Upper lobe of right lung (tissue), 1 donor: ENCODE measurements at regions not wholly inside any gene's neighbourhood (a gene's known extent, or its start where the extent isn't known, plus 50 kb on each side); places are given as distances from the start of the nearest gene placed in this dataset.

Source experiments
- ATAC-seq: fragments of 200-7000 bp; cut with Tn5 transposase; one replicate; pipeline ENCODE4 v1.9.1; 2020; ENCODE audit warnings: mild to moderate bottlenecking, moderate library complexity
- DNase-seq: peaks from one replicate; pipeline ENCODE4 v3.0.0-alpha.2; 2020
- H3K27ac ChIP-seq: fragments of 200-600 bp; one replicate; pipeline ENCODE4 v1.8.0; 2022
- H3K27me3 ChIP-seq: fragments of 200-600 bp; one replicate; pipeline ENCODE4 v1.8.0; 2022; ENCODE audit warnings: mild to moderate bottlenecking
- H3K36me3 ChIP-seq: fragments of 200-600 bp; one replicate; pipeline ENCODE4 v1.8.0; 2022
- H3K4me1 ChIP-seq: fragments of 200-600 bp; one replicate; pipeline ENCODE4 v1.8.0; 2022
- H3K4me3 ChIP-seq: fragments of 200-600 bp; one replicate; pipeline ENCODE4 v1.8.0; 2022; ENCODE audit warnings: mild to moderate bottlenecking
- H3K9me3 ChIP-seq: fragments of 200-600 bp; one replicate; pipeline ENCODE4 v1.8.0; 2022
- CTCF ChIP-seq: fragments of 200-600 bp; IDR thresholded peaks from one replicate; pipeline ENCODE4 v1.8.0; 2022; ENCODE audit warnings: antibody characterized with exemption
- intact Hi-C: fragments of 100-400 bp; cut with DNase I; formaldehyde crosslinking; loops from one replicate; pipeline ENCODE4 v1.11.0; 2022
- donor health status: DM: no; HTN: yes; CAD: no; lungs with severe emphysema.

GRCh38 chr4:1589098-1589497 lies 95.0 kb downstream of the FAM53A start:
- intact Hi-C loops: no loop called here

DNA sequence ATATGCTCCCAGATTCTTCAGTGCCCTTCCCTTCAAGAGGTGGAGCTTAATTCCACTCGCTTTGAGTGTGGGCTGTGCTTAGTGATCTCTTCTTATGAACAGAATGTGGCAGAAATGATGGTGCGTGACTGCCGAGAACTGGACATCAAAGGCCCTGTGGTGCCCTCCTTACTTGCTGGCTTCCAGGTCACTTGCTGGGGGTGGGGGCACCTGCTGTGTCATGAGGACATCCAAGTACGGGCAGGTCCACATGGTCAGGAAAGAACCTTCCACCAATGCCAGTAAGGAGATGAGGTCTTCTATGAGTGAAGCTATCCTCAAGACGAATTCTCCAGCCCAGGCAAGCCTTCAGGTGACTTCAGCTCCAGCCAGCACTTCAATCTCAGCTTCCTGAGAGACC lies 95.8 kb downstream of the FAM53A start:
- peak; percentile 37 for DNase-seq
- no peak overlapping the region for H3K4me3 ChIP-seq
- H3K27ac ChIP-seq: no peak overlapping the region
- TF ChIP-seq CTCF: no peak
- H3K27me3 ChIP-seq: no peaks in the 10 kb centered on the region
- H3K36me3 ChIP-seq: no peaks in the 10 kb centered on the region
- peaks cover 7% of the 10 kb centered on the region for H3K9me3 ChIP-seq
- peak; percentile 18 for ATAC-seq
- no peaks in the 10 kb centered on the region for H3K4me1 ChIP-seq
- intact Hi-C loops: no loop called here

More at GRCh38 chr4:1589098-1589497, 95.0 kb downstream of the FAM53A start:
- H3K4me1 ChIP-seq: no peaks in the 10 kb centered on the region
- no peak overlapping the region for H3K4me3 ChIP-seq
- peaks cover 2% of the 10 kb centered on the region for H3K27me3 ChIP-seq
- no peak for TF ChIP-seq CTCF
- H3K9me3 ChIP-seq: peaks cover 7% of the 10 kb centered on the region
- H3K27ac ChIP-seq: no peak overlapping the region
- DNase-seq (no peak), ATAC-seq (no peak)
- no peaks in the 10 kb centered on the region for H3K36me3 ChIP-seq

- H3K4me1 ChIP-seq: no peaks in the 10 kb centered on the region
- DNase-seq: peak; percentile 32
- H3K4me3 ChIP-seq: no peak overlapping the region
- H3K36me3 ChIP-seq: no peaks in the 10 kb centered on the region
- H3K9me3 ChIP-seq: no peaks in the 10 kb centered on the region
- H3K27me3 ChIP-seq: no peaks in the 10 kb centered on the region
- no peak for ATAC-seq
- intact Hi-C loops: no loop called here
- H3K27ac ChIP-seq: no peak overlapping the region
- no peak for TF ChIP-seq CTCF
Observed at GRCh38 chr4:1584498-1584897, 99.6 kb downstream of the FAM53A start.

GRCh38 chr4:1583859-1584258 lies 100.3 kb downstream of the FAM53A start:
- no peaks in the 10 kb centered on the region for H3K9me3 ChIP-seq

DNA sequence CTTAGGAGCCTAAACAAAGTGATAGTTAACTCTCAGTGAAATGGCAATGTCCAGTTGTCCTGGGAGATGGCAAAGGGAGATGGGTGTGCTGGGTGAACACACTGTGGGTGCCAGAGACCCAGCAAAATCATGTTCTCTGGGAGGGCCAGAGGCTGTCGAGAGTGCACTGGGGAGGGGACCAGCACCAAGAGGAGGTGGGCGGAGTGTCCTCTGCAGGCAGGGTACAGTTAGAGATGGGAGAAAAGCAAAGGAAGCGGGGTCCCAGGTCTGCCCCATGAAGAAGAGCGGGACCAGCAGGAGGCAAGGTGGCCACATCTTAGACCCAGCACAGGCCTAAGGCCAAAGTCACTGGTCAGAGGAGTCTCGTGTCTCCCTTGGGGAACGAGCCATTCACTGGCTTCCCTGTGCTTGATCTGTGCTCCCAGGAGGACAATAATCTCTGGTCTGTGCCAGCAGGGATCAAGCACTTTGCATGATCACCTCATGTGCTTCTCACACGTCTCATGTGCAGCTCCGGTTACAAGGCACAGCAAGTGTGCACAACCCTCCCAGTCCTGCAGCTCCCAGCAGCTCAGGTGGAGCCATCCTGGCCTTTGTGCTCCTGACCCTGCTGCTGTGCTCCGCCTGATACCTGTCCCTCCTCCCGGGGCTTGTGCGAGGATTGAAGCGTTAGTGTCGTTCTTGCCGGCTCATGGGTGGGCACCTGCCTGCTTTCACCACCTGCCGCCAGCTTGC lies 100.9 kb downstream of the FAM53A start:
- Histone ChIP-seq H3K4me3 (no peak overlapping the region), H3K4me1 (no peaks in the 10 kb centered on the region), H3K27me3 (no peaks in the 10 kb centered on the region), H3K36me3 (no peaks in the 10 kb centered on the region), H3K27ac (no peak overlapping the region), H3K9me3 (no peaks in the 10 kb centered on the region)
- DNase-seq (peak; percentile 61), ATAC-seq (no peak)
- intact Hi-C loops: no loop called here
- no peak for TF ChIP-seq CTCF

More at GRCh38 chr4:1583859-1584258, 100.3 kb downstream of the FAM53A start:
- no peak for DNase-seq
- intact Hi-C loops: no loop called here
- no peaks in the 10 kb centered on the region for H3K4me1 ChIP-seq
- no peak for TF ChIP-seq CTCF
- H3K27ac ChIP-seq: no peak overlapping the region
- H3K4me3 ChIP-seq: no peak overlapping the region
- H3K27me3 ChIP-seq: no peaks in the 10 kb centered on the region
- H3K36me3 ChIP-seq: no peaks in the 10 kb centered on the region
- no peak for ATAC-seq
